Lung (tissue), 11 donors: ENCODE measurements at regions not wholly inside any gene's neighbourhood (a gene's known extent, or its start where the extent isn't known, plus 50 kb on each side); places are given as distances from the start of the nearest gene placed in this dataset.
A peak's percentile ranks its signal among the peaks of the same experiment; 100 is the strongest.

Source experiments
- ATAC-seq: fragments of 200-7000 bp; cut with Tn5 transposase; one replicate; pipeline ENCODE4 v1.9.1; 2020; ENCODE audit warnings: moderate number of reproducible peaks; ENCODE audit not compliant: insufficient read depth, low FRiP score
- DNase-seq, 3 donors: peaks; one replicate each; pipeline ENCODE4 v3.0.0-alpha.2; 2013 to 2017
- H3K27ac ChIP-seq, 2 donors: one replicate each; pipeline ENCODE4 v1.5.1; 2013; ENCODE audit warnings: mild to moderate bottlenecking in 2 of 2, moderate library complexity in 2 of 2, control low read depth in 1 of 2, inconsistent platforms in 1 of 2, low read depth in 1 of 2, low read length in 1 of 2
- H3K27me3 ChIP-seq, 3 donors: one replicate each; pipeline ENCODE4 v1.5.1; 2013; ENCODE audit warnings: low read length in 2 of 3; ENCODE audit not compliant: control insufficient read depth in 3 of 3, insufficient read depth in 3 of 3
- H3K36me3 ChIP-seq, 4 donors: one replicate each; pipeline ENCODE4 v1.5.1; 2013; ENCODE audit warnings: low read length in 4 of 4, mild to moderate bottlenecking in 1 of 4, moderate library complexity in 1 of 4; ENCODE audit not compliant: control insufficient read depth in 4 of 4, insufficient read depth in 4 of 4
- H3K4me1 ChIP-seq, 5 donors: one replicate each; pipeline ENCODE4 v1.5.1; 2013; ENCODE audit warnings: low read length in 5 of 5, mild to moderate bottlenecking in 2 of 5, moderate library complexity in 1 of 5; ENCODE audit not compliant: control insufficient read depth in 5 of 5, insufficient read depth in 5 of 5
- H3K4me3 ChIP-seq: one replicate; pipeline ENCODE4 v1.5.1; 2013; ENCODE audit warnings: mild to moderate bottlenecking, control low read depth, moderate library complexity
- H3K9ac ChIP-seq, 2 donors: one replicate each; pipeline ENCODE4 v1.5.1; 2013; ENCODE audit warnings: low read length in 2 of 2, control low read depth in 1 of 2; ENCODE audit not compliant: insufficient read depth in 1 of 2
- H3K9me3 ChIP-seq, 4 donors: one replicate each; pipeline ENCODE4 v1.5.1; 2013; ENCODE audit warnings: low read length in 3 of 4, mild to moderate bottlenecking in 1 of 4, moderate library complexity in 1 of 4; ENCODE audit not compliant: control insufficient read depth in 4 of 4, insufficient read depth in 3 of 4
- CTCF ChIP-seq: IDR thresholded peaks from 2 replicates; pipeline ENCODE4 v1.5.1; 2012; ENCODE audit warnings: mild to moderate bottlenecking; ENCODE audit errors: control extremely low read depth, extremely low read depth
- WGBS, 2 donors: extraction: QIAGEN DNeasy Blood & Tissue Kit; methylation state at CpG; one replicate each; pipeline ENCODE4 v1.1.7; 2013; 5-methylcytosine and 5-hydroxymethylcytosine counted together
- donor health status: control.
- donor health status: control.
- donor health status: Bipolar disorder and iron deficiency.
- donor health status: healthy.
- donor health status: DM: yes; HTN: yes; CAD: no.

GRCh38 chr5:121171834-121172233 lies 679.8 kb upstream of the FTMT start:
- Histone ChIP-seq H3K36me3 (no peaks in the 10 kb centered on the region), H3K4me1 (peaks cover 0 to 2% (median 0%) of the 10 kb centered on the region in 5 donors), H3K4me3 (no peak overlapping the region), H3K9me3 (peaks cover 0 to 4% (median 0%) of the 10 kb centered on the region in 4 donors), H3K9ac (no peak overlapping the region), H3K27me3 (no peaks in the 10 kb centered on the region), H3K27ac (no peak overlapping the region)
- DNase-seq (peak in 2 of 3 donors; percentile 22 to 34), ATAC-seq (no peak)
- 71 to 77% methylated on average over 2 of the region's 2 CpGs for WGBS, 2 donors
- no peak for TF ChIP-seq CTCF

DNA sequence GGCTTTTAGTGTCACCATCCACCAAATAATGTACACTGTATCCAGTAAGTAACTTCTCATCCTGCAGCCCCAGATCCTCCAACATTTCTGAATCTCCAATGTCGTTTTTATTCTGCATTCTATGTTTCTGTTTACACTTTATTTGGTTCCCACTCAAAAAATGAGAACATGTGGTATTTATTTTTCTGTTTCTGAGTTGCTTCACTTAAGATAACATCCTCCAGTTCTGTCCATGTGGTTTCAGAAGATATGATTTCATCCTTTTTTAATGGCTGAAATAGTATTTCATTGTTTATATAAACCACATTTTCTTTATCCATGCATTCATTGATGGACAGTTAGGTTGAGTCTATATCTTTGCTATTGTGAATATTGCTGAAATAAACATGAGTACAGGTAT lies 677.3 kb upstream of the FTMT start:
- H3K27me3 ChIP-seq = no peaks in the 10 kb centered on the region
- no peak for DNase-seq
- H3K4me3 ChIP-seq = no peak overlapping the region
- WGBS, 2 donors = 28 to 42% methylated on average over 1 of the region's 1 CpG
- ATAC-seq = no peak
- no peak overlapping the region for H3K27ac ChIP-seq
- H3K9me3 ChIP-seq = no peaks in the 10 kb centered on the region
- H3K9ac ChIP-seq = no peak overlapping the region
- TF ChIP-seq CTCF = no peak
- peaks cover 0 to 2% (median 0%) of the 10 kb centered on the region in 5 donors for H3K4me1 ChIP-seq
- no peaks in the 10 kb centered on the region for H3K36me3 ChIP-seq

- ATAC-seq (no peak), DNase-seq (no peak)
- no peaks in the 10 kb centered on the region for H3K36me3 ChIP-seq
- H3K9ac ChIP-seq = no peak overlapping the region
- whole genome bisulfite sequencing, 2 donors = 77 to 82% methylated on average over 3 of the region's 3 CpGs
- no peak overlapping the region for H3K27ac ChIP-seq
- no peak for TF ChIP-seq CTCF
- H3K4me3 ChIP-seq = no peak overlapping the region
- peaks cover 0 to 2% (median 0%) of the 10 kb centered on the region in 5 donors for H3K4me1 ChIP-seq
- H3K27me3 ChIP-seq = no peaks in the 10 kb centered on the region
- no peaks in the 10 kb centered on the region for H3K9me3 ChIP-seq
These were observed 675.7 kb upstream of the FTMT start for GRCh38 chr5:121175986-121176385.
